BLaER1 treated with 17β-estradiol and CSF1 and Interleukin-3, amounts not matched to agents 10 nM and 100 nM (cell line): ENCODE measurements at regions not wholly inside any gene's neighbourhood (a gene's known extent, or its start where the extent isn't known, plus 50 kb on each side); places are given as distances from the start of the nearest gene placed in this dataset.

Experiments
- H3K27ac ChIP-seq, 11 experiments: shearing (Covaris generic); formaldehyde crosslinking; 2 replicates each; pipeline ENCODE4 v1.8.1; 2022
- H3K27me3 ChIP-seq, 11 experiments: shearing (Covaris generic); formaldehyde crosslinking; 2 replicates each; pipeline ENCODE4 v1.8.1; 2022
- H3K36me3 ChIP-seq, 11 experiments: shearing (Covaris generic); formaldehyde crosslinking; 2 replicates each; pipeline ENCODE4 v1.8.1; 2022
- H3K4me1 ChIP-seq, 10 experiments: shearing (Covaris generic); formaldehyde crosslinking; 2 replicates each; pipeline ENCODE4 v1.8.1; 2022
- H3K4me2 ChIP-seq, 11 experiments: shearing (Covaris generic); formaldehyde crosslinking; 2 replicates each; pipeline ENCODE4 v1.8.1; 2022
- H3K4me3 ChIP-seq, 10 experiments: shearing (Covaris generic); formaldehyde crosslinking; 2 replicates each; pipeline ENCODE4 v1.8.1; 2022
- H3K9ac ChIP-seq, 11 experiments: shearing (Covaris generic); formaldehyde crosslinking; 2 replicates each; pipeline ENCODE4 v1.8.1; 2022
- H3K9me3 ChIP-seq, 11 experiments: shearing (Covaris generic); formaldehyde crosslinking; replicated peaks in 1 of 11; 2 replicates each; pipeline ENCODE4 v1.8.1; 2022
- H4K20me1 ChIP-seq, 11 experiments: shearing (Covaris generic); formaldehyde crosslinking; 2 replicates each; pipeline ENCODE4 v1.8.1; 2022
- Cebpa-rat ChIP-seq, 11 experiments: shearing (Covaris generic); IDR thresholded peaks; 2 replicates each; pipeline ENCODE4 v1.8.1; 2022

DNA sequence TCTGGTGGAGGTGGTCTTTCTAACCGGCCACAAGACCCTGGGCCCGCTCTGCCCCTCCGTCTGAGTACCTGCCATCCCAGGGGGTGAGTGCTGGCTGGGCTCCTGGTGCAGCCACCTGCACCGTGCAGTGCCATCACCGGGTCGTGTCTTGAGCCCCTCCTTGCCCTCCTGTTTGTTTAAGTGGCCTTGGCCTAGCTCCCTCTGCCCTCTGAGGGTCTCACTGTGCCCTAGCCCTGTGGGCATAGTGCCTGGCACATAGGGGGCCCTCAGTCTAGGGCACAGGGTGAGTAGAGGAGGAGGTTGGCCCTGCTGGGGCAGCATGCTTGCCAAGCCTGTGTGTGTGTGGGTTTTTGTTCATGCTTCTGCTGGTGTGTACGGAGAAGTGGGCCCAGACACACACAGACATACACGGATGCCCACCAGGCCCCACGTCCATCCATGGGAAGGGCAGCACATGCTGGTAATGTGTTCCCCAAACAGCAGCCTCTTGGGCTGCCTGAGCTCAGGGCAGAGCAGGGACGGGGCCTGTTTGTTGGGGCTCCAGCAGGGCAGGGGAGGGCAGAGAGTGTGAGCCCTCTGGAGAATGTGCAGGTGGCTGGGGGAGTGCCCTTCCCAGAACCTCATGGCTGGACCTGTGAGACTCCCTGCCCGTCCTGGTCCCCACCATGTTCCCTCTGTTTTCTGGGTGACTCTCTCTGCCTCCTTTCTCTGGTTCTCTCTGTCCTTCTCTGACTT is 94.6 kb downstream of the GLI2 start:
- H3K4me3 ChIP-seq = no peak overlapping the region
- no peaks in the 10 kb centered on the region for H3K27me3 ChIP-seq
- no peaks in the 10 kb centered on the region; a peak in 1 of 22 replicates for H4K20me1 ChIP-seq
- H3K27ac ChIP-seq = no peak overlapping the region
- no peak overlapping the region for H3K9ac ChIP-seq
- H3K9me3 ChIP-seq = no peaks in the 10 kb centered on the region
- H3K4me1 ChIP-seq = peaks cover 0 to 40% (median 20%) of the 10 kb centered on the region in 10 experiments; a peak in 11 of 20 replicates
- no peaks in the 10 kb centered on the region for H3K36me3 ChIP-seq
- no peak overlapping the region for H3K4me2 ChIP-seq
- TF ChIP-seq Cebpa-rat (IDR thresholded peaks at IDR 0.05) = no peak

DNA sequence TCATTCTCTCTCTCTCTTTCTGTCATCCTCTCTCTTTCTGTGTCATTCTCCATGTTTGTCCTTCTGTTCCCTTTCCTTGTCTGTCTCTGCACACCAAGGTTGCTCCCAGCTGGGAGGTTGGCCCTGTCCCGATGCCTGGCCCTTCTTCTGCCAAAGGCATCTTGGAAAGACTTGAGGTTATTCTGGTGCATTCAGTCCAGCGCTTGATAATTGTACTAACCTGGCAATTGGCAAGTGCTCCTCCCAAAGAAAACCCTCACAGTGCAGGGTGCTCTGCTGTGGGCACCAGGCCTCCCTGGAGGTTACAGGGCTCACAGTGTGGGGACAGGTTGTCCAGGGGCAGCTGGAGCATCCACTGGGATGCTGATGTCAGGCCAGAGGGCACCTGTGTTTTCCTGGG is 95.4 kb downstream of the GLI2 start:
- no peak overlapping the region for H3K27ac ChIP-seq
- H3K4me2 ChIP-seq = no peak overlapping the region
- H3K9ac ChIP-seq = no peak overlapping the region
- no peaks in the 10 kb centered on the region for H3K9me3 ChIP-seq
- no peak for TF ChIP-seq Cebpa-rat (IDR thresholded peaks at IDR 0.05)
- H4K20me1 ChIP-seq = no peaks in the 10 kb centered on the region; a peak in 1 of 22 replicates
- H3K4me1 ChIP-seq = peaks cover 0 to 36% (median 19%) of the 10 kb centered on the region in 10 experiments; a peak in 11 of 20 replicates
- no peaks in the 10 kb centered on the region for H3K36me3 ChIP-seq
- no peaks in the 10 kb centered on the region for H3K27me3 ChIP-seq
- H3K4me3 ChIP-seq = no peak overlapping the region

- peaks cover 0 to 29% (median 15%) of the 10 kb centered on the region in 10 experiments; a peak in 11 of 20 replicates for H3K4me1 ChIP-seq
Measured at GRCh38 chr2:120831891-120832290, 96.2 kb downstream of the GLI2 start.

GRCh38 chr2:120832296-120833070 is 96.8 kb downstream of the GLI2 start:
- no peak overlapping the region for H3K27ac ChIP-seq
- H3K4me2 ChIP-seq = peak overlapping the region in 4 of 11 experiments; percentile 3 to 43 (median 36); a peak in 7 of 22 replicates
- H3K27me3 ChIP-seq = no peaks in the 10 kb centered on the region
- H4K20me1 ChIP-seq = no peaks in the 10 kb centered on the region
- no peaks in the 10 kb centered on the region for H3K36me3 ChIP-seq
- H3K4me3 ChIP-seq = no peak overlapping the region
- H3K9ac ChIP-seq = peak overlapping the region in 1 of 11 experiments; percentile 44; a peak in 1 of 22 replicates
- H3K4me1 ChIP-seq = peaks cover 0 to 29% (median 15%) of the 10 kb centered on the region in 10 experiments; a peak in 11 of 20 replicates
- no peaks in the 10 kb centered on the region for H3K9me3 ChIP-seq
- TF ChIP-seq Cebpa-rat (IDR thresholded peaks at IDR 0.05) = no peak

More at GRCh38 chr2:120831891-120832290, 96.2 kb downstream of the GLI2 start:
- Histone ChIP-seq H3K9me3 (no peaks in the 10 kb centered on the region), H3K27ac (no peak overlapping the region), H3K9ac (no peak overlapping the region), H3K36me3 (no peaks in the 10 kb centered on the region), H3K27me3 (no peaks in the 10 kb centered on the region), H3K4me2 (peak overlapping the region in 3 of 11 experiments; percentile 32 to 43 (median 41); a peak in 2 of 22 replicates), H4K20me1 (no peaks in the 10 kb centered on the region), H3K4me3 (no peak overlapping the region)
- no peak for TF ChIP-seq Cebpa-rat (IDR thresholded peaks at IDR 0.05)

DNA sequence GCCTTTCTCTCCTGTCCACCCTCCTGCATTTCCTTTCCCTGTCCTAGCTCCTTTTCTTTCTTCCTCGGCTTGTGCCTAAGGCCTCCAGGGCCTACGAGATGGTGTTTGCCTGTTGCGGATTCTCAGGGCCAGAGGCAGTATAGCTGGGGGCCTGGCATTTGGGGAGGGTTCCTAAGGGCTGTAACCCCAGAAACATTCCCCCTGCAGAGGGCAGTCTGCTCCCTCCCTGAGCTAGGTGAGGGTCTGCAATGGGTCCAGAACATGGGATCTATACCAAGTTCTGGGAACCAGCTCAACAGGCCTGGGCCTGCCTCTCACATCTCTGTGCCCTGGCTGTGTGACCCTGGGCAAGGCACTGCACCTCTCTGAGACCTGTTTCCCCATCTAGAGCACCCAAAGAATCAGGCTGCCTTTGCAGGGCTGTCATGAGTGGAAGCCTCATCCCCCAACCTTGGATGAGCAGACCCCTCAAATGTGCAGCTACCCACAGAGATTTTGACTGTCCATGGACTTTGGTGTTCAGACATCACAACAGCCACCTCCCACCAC is 97.5 kb downstream of the GLI2 start:
- Histone ChIP-seq H3K27me3 (no peaks in the 10 kb centered on the region), H3K4me2 (peak overlapping the region in 2 of 11 experiments; percentile 3 to 41; a peak in 1 of 22 replicates), H4K20me1 (no peaks in the 10 kb centered on the region), H3K4me1 (peaks cover 0 to 25% (median 12%) of the 10 kb centered on the region in 10 experiments; a peak in 11 of 20 replicates), H3K36me3 (no peaks in the 10 kb centered on the region), H3K9me3 (no peaks in the 10 kb centered on the region), H3K4me3 (no peak overlapping the region), H3K9ac (no peak overlapping the region), H3K27ac (no peak overlapping the region)
- TF ChIP-seq Cebpa-rat (IDR thresholded peaks at IDR 0.05) = no peak

DNA sequence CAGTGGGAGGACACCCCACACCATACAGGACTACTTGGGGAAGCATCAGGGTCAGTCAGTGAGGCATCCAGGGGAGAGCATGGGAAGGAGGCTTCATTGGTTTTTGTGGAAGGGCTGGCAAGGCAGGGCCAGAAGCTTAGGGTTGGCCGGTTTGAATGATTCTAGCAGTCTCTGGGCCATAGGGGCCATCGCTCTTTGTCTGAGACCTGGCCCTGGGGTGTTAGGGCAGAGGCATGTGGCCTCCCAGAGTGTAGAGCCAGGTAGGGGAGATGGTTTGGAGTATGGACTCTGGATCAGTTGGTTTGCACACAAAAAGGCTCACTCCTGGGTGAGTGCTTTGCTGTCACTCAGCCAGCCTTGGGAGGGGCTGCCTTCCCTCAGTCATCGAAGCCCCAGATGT is 98.5 kb downstream of the GLI2 start:
- H3K27ac ChIP-seq = no peak overlapping the region
- H3K9ac ChIP-seq = no peak overlapping the region
- TF ChIP-seq Cebpa-rat (IDR thresholded peaks at IDR 0.05) = no peak
- H3K4me1 ChIP-seq = peaks cover 0 to 15% (median 5%) of the 10 kb centered on the region in 10 experiments; a peak in 10 of 20 replicates
- no peak overlapping the region for H3K4me2 ChIP-seq
- H3K9me3 ChIP-seq = no peaks in the 10 kb centered on the region
- no peaks in the 10 kb centered on the region for H4K20me1 ChIP-seq
- no peaks in the 10 kb centered on the region for H3K27me3 ChIP-seq
- H3K36me3 ChIP-seq = no peaks in the 10 kb centered on the region
- H3K4me3 ChIP-seq = no peak overlapping the region

GRCh38 chr2:120836281-120836680 is 100.6 kb downstream of the GLI2 start:
- Histone ChIP-seq H3K36me3 (no peaks in the 10 kb centered on the region), H4K20me1 (no peaks in the 10 kb centered on the region), H3K4me1 (peaks cover 0 to 12% (median 4%) of the 10 kb centered on the region in 10 experiments; a peak in 7 of 20 replicates), H3K27me3 (no peaks in the 10 kb centered on the region), H3K27ac (no peak overlapping the region), H3K9me3 (no peaks in the 10 kb centered on the region), H3K4me3 (no peak overlapping the region), H3K4me2 (no peak overlapping the region), H3K9ac (no peak overlapping the region)
- TF ChIP-seq Cebpa-rat (IDR thresholded peaks at IDR 0.05) = no peak

- no peaks in the 10 kb centered on the region for H3K4me1 ChIP-seq
- no peaks in the 10 kb centered on the region for H3K36me3 ChIP-seq
- H4K20me1 ChIP-seq = no peaks in the 10 kb centered on the region
- TF ChIP-seq Cebpa-rat (IDR thresholded peaks at IDR 0.05) = no peak
- no peak overlapping the region for H3K27ac ChIP-seq
- no peak overlapping the region for H3K4me3 ChIP-seq
- H3K27me3 ChIP-seq = no peaks in the 10 kb centered on the region
- no peak overlapping the region for H3K4me2 ChIP-seq
- no peak overlapping the region for H3K9ac ChIP-seq
- H3K9me3 ChIP-seq = no peaks in the 10 kb centered on the region
Measured at GRCh38 chr2:120840795-120841487, 105.3 kb downstream of the GLI2 start.
